GM18499 (cell line): ENCODE measurements at regions not wholly inside any gene's neighbourhood (a gene's known extent, or its start where the extent isn't known, plus 50 kb on each side); places are given as distances from the start of the nearest gene placed in this dataset.
"Not testable (repeated sequence)": the region's sequence is repeated elsewhere in the genome, so short reads cannot be mapped to it uniquely, and the experiment has no call there.

Source experiments
- ATAC-seq: cut with Tn5 transposase; IDR thresholded peaks from one replicate; pipeline ENCODE4 v1.9.1; 2021; ENCODE audit warnings: moderate number of reproducible peaks; ENCODE audit not compliant: insufficient read depth, unreplicated experiment

DNA sequence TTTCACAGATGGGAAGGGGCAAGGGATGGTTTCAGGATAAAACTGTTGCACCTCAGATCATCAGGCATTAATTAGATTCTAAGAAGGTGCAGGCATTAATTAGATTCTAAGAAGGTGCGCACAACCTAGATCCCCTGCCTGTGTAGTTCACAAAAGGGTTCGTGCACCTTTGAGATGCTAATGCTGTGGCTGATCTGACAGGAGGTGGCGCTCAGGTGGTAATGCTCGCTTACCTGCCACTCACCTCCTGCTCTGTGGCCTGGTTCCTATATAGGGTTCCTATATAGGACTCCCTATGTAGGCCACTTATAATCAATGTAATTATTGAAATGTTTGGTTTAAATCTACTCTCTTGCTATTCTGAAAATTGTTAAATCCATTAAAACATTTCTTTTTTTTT, 171.0 kb downstream of the MSX2 start:
- ATAC-seq = no peak

DNA sequence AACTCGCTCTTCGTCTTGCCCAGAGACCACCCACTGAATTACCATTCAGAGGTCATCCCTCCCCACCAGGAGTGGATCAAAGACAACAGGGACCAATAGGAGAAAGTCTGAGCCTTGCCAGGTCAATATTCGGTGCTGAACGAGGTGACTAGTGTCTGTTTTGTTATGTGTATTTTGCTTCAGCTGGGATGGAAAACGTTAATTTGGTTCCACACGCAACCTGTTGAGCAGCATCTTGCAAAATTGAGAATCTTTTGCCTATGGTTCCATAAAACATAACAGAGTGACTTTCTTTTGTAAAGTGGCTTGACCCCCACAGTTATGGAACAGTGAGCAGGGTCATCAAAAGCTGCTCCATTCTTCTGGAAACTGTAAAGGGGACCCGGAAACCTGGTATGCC, 168.4 kb downstream of the MSX2 start:
- ATAC-seq = no peak

DNA sequence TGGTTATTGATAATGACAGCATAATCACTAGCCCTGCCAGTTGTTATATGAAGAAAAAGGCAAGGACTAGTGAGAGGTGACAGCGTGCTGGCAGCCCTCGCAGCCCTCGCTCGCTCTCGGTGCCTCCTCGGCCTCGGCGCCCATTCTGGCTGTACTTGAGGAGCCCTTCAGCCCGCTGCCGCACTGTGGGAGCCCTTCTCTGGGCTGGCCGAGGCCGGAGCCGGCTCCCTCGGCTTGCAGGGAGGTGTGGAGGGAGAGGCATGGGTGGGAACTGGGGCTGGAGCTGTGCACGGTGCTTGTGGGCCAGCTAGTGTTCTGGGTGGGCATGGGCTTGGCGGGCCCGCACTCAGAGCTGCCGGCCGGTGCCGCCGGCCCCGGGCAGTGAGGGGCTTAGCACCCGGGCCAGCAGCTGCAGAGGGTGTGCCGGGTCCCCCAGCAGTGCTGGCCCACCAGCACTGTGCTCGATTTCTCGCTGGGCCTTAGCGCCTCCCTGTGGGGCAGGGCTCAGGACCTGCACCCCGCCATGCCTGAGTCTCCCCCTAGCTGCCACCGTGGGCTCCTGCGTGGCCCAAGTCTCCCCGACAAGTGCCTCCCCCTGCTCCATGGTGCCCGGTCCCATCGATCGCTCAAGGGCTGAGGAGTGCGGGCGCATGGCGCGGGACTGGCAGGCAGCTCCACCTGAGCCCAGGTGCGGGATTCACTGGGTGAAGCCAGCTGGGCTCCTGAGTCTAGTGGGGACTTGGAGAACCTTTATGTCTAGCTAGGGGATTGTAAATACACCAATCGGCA, 156.2 kb downstream of the MSX2 start:
- ATAC-seq = not testable (repeated sequence)

DNA sequence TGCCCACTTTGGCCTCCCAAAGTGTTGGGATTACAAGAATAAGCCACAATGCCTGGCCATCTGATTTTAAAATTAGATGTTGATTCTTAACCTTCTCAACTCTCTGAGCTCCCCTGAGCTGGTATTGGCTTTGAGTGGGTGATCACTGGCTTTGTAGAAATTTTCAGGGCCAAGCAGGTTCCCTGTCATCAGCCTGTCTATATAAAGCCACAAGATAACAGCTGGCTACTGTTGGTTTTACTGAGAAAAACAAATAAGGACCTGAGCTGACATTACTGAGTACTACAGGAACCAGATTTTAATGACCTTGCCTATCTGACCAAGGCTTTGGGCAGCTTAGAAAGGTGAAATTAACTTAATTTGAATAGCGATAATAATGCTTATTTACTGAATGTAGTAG, 153.6 kb downstream of the MSX2 start:
- ATAC-seq = no peak

DNA sequence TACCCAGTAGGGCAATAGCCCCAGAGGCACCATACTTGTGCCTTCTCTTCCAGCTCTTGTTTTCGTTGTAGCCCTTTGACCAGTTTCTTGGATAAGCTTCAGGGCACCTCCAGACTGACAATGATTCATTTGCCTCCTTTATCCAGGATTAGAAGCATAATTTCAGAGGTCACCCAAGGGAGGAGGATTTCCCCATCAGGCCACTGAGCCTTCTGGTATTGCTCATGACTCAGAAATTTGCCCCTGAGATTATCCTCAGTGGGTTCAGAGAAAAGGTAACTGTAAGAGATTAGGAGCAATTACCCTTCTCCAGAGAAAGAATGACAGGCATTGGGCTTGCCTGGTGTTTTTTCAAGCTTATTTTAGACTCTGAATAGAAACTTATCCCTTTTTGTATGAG, 147.9 kb downstream of the MSX2 start:
- no peak for ATAC-seq

DNA sequence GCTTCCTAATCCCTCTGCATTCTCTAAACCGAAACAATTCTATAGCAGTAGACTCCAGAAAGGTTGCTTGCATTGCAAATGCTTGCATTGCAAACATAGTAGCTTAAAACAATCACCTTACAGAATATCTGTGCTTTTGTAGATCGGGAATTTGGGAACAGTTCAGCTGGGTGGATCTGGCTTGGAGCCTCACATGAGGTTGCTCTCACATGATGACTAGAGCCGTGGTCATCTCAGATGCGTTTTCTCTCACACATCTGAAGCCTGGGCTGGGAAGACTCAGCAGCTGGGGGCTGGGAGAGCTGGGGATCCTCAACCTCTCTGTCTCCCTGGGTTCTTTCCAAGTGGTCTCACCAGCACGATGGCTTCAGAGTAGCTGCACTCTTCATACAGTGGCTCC, 127.8 kb downstream of the MSX2 start:
- no peak for ATAC-seq

GRCh38 chr5:174850565-174851169, 126.3 kb downstream of the MSX2 start:
- no peak for ATAC-seq

GRCh38 chr5:174849426-174849825, 125.0 kb downstream of the MSX2 start:
- no peak for ATAC-seq

DNA sequence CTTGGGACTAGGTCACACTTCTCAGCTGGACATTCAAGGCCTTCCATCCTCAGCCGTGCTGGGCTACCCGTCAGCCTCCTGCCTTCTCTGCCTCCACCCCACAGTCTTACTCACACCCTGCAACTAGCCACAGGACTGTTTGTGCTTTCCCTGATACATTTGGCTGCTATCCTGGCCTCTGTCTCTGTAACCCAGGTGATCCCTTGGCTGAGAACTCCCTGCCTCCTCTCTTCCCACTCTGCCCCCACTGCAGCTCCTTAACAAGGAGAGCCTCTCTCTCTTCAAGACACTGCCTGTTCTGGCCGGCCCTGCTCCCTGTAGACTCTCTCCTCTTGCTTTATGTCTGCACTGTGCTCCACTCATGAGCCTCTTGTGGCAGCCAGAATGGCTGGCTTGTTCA, 120.6 kb downstream of the MSX2 start:
- no peak for ATAC-seq

DNA sequence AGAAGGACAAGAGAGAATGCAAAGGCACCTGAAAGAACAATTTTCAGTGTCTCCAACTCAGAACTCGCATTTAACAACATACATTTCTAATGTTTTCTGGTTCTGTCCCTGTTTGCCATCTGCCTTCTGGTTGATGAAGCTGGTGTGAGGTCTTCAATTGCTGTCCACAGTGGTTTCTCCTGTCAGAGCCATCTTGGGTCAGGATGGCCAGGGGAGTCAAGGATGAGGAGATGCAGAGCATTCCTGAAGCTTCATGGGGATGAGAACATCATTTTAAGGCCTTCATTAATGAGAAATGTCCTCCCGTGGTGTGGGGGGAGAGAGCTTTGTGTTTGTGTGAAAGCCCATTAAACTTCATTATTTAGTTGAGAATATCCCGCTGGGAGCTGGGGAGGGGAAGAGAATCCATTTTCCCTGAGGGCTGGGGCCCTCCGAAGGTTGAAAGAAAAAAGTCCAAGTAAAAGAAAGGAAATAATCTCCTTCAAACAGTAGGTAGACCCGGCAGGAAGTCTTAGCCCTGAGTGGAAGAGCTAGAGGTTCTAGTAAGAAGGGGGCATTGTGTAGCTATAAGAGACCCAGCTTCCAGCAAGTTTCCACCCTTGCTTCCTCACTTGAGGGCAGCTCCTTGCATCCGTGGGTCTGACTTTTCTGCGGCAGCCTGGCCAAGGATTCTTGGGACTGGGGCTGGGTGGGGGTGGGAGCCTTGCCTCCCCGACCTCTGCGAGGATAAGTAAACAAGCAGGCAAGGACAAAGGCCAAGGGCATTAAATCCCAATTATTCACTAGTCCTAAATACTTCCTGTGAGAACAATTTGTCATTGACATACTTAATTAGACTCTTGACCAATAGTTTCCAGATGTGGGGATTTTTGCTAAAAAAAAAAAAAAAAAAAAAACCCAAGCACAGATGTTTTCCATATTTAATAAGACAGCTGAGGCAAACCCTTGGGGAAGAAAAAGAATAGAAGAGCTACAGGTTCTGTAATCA, 119.2 kb downstream of the MSX2 start:
- ATAC-seq = no peak

GRCh38 chr5:174840435-174840834, 116.1 kb downstream of the MSX2 start:
- ATAC-seq = no peak

- ATAC-seq = no peak
Measured at GRCh38 chr5:174839196-174839595, 114.8 kb downstream of the MSX2 start.

DNA sequence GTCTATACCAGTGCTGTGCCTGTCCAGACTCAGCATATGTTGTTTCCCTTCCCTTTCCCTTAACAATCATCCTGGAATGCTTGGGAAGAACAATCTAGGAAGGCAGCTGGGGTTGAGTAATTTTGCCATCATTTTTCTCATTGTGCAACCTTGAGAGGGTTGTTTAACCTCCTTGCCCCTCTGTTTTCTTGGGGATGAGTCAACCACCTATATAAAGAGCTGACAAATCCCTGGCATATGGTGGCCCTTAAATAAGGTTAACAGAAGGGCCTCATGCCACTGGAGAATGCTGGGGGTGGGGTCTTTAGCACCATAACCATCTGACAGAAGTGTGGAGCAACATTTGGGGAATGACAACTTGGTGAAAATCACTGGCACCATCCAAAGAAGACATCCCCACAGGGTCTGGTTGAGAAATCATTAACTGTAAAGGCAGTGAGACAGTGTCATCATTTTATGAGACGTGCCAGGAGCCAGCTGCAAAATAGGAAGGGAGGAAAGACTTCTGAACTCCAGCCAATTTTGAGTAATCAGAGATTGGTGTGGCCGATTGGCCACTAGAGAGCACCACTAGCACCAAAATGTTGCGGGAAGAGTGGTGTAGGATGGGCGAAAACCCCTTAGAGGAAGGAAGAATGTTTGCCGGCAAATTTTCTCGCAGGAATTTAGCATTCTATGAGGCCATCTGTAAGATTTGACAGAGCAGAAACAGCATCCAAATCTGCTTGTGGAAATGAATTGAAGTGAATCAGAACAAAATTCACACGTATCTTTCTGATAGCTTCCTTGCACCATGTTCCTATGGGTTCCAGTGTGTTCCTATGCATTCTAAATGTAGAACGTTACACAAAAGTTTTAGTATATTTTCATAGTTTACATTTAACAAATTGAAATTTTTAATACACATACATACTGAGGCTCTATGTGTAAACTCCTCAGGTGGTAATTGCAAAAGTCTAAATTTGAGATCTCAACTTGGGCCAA, 113.8 kb downstream of the MSX2 start:
- ATAC-seq = no peak

GRCh38 chr5:174834081-174834480, 109.7 kb downstream of the MSX2 start:
- ATAC-seq = no peak

DNA sequence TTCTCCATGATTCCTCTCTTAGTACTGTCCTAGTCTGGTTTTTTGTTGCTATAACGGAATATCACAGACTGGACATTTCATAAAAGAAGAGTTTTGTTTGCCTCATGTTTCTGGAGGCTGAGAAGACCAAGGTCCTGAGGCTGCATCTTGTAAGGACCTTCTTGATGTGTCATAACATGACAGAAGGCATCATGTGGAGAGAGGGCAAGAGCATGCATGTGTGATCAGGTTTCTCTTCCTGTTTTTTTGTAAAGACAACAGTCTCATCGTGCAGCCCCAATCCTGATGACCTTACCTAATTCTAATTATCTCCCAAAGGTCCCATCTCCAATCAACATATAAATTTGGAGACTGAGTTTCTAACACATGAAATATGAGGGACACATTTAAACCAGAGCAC, 108.4 kb downstream of the MSX2 start:
- no peak for ATAC-seq

DNA sequence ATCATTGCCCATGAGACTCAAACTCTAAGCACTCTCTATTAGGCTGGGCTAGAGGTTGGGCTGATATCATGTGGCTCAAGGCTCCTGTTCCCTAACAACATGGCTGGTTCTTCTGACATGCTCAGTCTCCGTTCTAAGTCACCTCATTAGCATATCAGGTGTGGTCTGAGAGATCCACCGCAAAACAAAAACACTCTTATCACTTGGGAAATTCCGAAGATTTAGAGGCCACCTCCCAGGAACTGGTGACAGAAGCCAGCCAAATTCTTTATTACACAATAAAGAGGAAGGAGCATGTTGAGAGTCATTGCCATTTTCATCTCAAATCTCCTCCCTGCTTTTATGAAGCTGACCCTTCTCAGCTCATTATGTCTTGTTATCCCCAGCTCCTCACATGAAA, 107.6 kb downstream of the MSX2 start:
- no peak for ATAC-seq

DNA sequence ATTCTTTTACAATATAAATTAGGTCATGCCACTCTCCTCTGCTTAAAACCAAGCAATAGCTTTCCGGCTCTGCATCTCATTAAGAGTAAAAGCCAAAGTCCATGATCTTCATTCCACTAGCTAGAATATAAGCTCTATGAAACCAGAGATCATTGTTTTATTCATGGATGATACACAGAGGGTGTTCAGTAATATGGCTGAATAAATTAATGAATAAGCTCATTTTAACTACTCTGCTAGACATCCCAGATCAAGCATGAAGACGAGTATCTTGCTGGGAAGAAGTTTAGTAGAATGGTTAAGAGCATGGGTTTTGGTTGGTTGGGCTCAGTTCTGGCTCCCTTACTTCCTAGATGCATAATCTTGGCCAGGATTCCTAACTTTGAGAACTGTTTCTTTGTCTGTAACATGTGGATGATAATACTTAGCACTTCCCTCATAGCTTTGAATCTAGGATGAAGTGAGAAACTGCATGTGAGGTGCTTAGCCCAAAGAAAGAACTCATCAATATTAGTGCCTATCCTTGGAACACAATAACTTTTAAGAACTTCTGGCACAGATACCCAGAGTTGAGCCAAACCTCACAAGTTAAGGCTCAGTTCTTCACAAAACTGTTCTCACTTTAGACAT, 106.8 kb downstream of the MSX2 start:
- ATAC-seq = no peak

DNA sequence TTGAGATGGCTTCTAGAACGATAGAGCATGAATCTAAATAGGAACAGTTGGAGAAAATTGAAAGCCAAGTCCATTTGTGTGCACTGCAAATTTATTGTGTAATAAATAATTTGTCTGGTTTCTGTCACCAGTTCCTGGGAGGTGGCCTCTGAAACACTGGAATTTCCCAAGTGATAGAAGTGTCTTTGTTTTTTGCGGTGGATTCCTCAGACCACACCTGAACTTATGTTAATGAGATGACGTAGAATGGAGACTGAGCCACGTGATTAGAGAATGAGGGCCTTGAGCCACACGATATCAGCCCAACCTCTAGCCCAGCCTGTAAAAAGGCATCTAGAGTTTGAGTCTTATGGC, 105.1 kb downstream of the MSX2 start:
- ATAC-seq = no peak

- no peak for ATAC-seq
Measured at GRCh38 chr5:174828804-174829510, 104.6 kb downstream of the MSX2 start.
